GM12878 (cell line): ENCODE measurements at regions not wholly inside any gene's neighbourhood (a gene's known extent, or its start where the extent isn't known, plus 50 kb on each side); places are given as distances from the start of the nearest gene placed in this dataset.
A peak's percentile ranks its signal among the peaks of the same experiment; 100 is the strongest.

Experiments used
- ATAC-seq: fragments of 200-7000 bp; cut with Tn5 transposase; 3 replicates; pipeline ENCODE4 v1.9.1; 2020; ENCODE audit warnings: mild to moderate bottlenecking, moderate library complexity
- BruUV-seq: library from RNA; stranded (reverse); fragments of 400-500 nt; replicated peaks from 2 replicates; lab custom pipeline; 2021; lab: Mats Ljungman, UMichigan
- CTCF ChIA-PET: fragments of 300-600 bp; sonication (Branson Sonifier 250); formaldehyde crosslinking; extraction: SDS; loops from one replicate; lab custom pipeline; 2021; ENCODE audit warnings: inconsistent platforms; lab: Yijun Ruan, JAX
- POLR2A ChIA-PET: fragments of 350-600 bp; formaldehyde crosslinking; extraction: SDS; loops from one replicate; lab custom pipeline; 2021; ENCODE audit warnings: inconsistent platforms; lab: Charles Lee
- RAD21 ChIA-PET: fragments of 300-600 bp; sonication (Branson Sonifier 250); formaldehyde crosslinking; loops from one replicate; lab custom pipeline; 2023; ENCODE audit warnings: antibody characterized with exemption; ENCODE audit not compliant: unreplicated experiment; lab: Charles Lee
- SMC1A ChIA-PET: fragments of 300-600 bp; sonication (Branson Sonifier 250); formaldehyde crosslinking; loops from one replicate; lab custom pipeline; 2023; ENCODE audit not compliant: unreplicated experiment, uncharacterized antibody; lab: Charles Lee
- DNase-seq: peaks from one replicate; pipeline ENCODE4 v3.0.0-alpha.2; 2011; ENCODE audit warnings: low read depth, low spot score
- FAIRE-seq: peaks from 3 replicates; lab custom pipeline; 2011; peaks lifted over from hg19 to GRCh38; lab: Jason Lieb, UNC
- H2AFZ ChIP-seq: 2 replicates; pipeline ENCODE4 v1.6.0; 2011; ENCODE audit warnings: low read depth, low read length, control low read depth; ENCODE audit not compliant: control insufficient read depth
- H3K27ac ChIP-seq: 2 replicates; pipeline ENCODE4 v1.5.1; 2011; ENCODE audit warnings: control low read depth; ENCODE audit not compliant: control insufficient read depth, insufficient read depth
- H3K27me3 ChIP-seq, 2 experiments: replicated peaks in 1 of 2; 2 replicates each; pipeline versions ENCODE4 v1.6.0 to v1.6.1; 2011; ENCODE audit warnings: low read length in 1 of 2; ENCODE audit not compliant: control insufficient read depth in 2 of 2, insufficient read depth in 2 of 2
- H3K36me3 ChIP-seq, 2 experiments: 2 replicates each; pipeline ENCODE4 v1.5.1; 2011; ENCODE audit warnings: low read length in 1 of 2; ENCODE audit not compliant: control insufficient read depth in 2 of 2, insufficient read depth in 2 of 2
- H3K4me1 ChIP-seq: 2 replicates; pipeline ENCODE4 v1.6.1; 2011; ENCODE audit warnings: mild to moderate bottlenecking, low read length, moderate library complexity, mixed read lengths; ENCODE audit not compliant: control insufficient read depth, insufficient read depth
- H3K4me2 ChIP-seq: 2 replicates; pipeline ENCODE4 v1.6.0; 2011; ENCODE audit warnings: control low read depth; ENCODE audit not compliant: control insufficient read depth, insufficient read depth
- H3K4me3 ChIP-seq: fragments of 200-600 bp; sonication (generic); 2 replicates; pipeline ENCODE4 v1.5.1; 2016
- H3K79me2 ChIP-seq: 2 replicates; pipeline ENCODE4 v1.6.0; 2011; ENCODE audit warnings: low read length; ENCODE audit not compliant: control insufficient read depth, insufficient read depth
- H3K9ac ChIP-seq: 2 replicates; pipeline ENCODE4 v1.8.0; 2011; ENCODE audit warnings: low read length, control low read depth, mixed read lengths; ENCODE audit not compliant: control insufficient read depth, insufficient read depth
- H3K9me3 ChIP-seq: replicated peaks from 3 replicates; pipeline ENCODE4 v1.5.1; 2011; ENCODE audit warnings: mild to moderate bottlenecking, low read length; ENCODE audit not compliant: control insufficient read depth, insufficient read depth
- H4K20me1 ChIP-seq: 2 replicates; pipeline ENCODE4 v1.6.0; 2011; ENCODE audit not compliant: control insufficient read depth, insufficient read depth
- CBX5 ChIP-seq: sonication (generic); IDR thresholded peaks from 2 replicates; pipeline ENCODE4 v1.6.1; 2016; ENCODE audit warnings: low read depth, moderate library complexity, mild to moderate bottlenecking, inconsistent platforms
- EED ChIP-seq: sonication (generic); IDR thresholded peaks from 2 replicates; pipeline ENCODE4 v1.6.1; 2016; ENCODE audit warnings: antibody characterized with exemption, low read depth
- EGR1 ChIP-seq, 2 experiments: IDR thresholded peaks; 1 replicate in 1 of 2; 2 replicates in 1 of 2; pipeline ENCODE4 v1.6.1; 2011 to 2012; ENCODE audit warnings: low read depth in 2 of 2, low read length in 2 of 2, borderline replicate concordance in 1 of 2, mild to moderate bottlenecking in 1 of 2, moderate library complexity in 1 of 2
- HDGF ChIP-seq: fragments of 450-650 bp; IDR thresholded peaks from 2 replicates; pipeline ENCODE4 v1.6.1; 2016; ENCODE audit warnings: antibody characterized with exemption
- IRF4 ChIP-seq: IDR thresholded peaks from 2 replicates; pipeline ENCODE4 v1.6.1; 2011; ENCODE audit warnings: low read depth, low read length
- JUNB ChIP-seq: IDR thresholded peaks from 2 replicates; pipeline ENCODE4 v1.6.1; 2016; ENCODE audit warnings: antibody characterized with exemption, mild to moderate bottlenecking
- MYC ChIP-seq: IDR thresholded peaks from 2 replicates; pipeline ENCODE4 v1.6.1; 2011; ENCODE audit warnings: mild to moderate bottlenecking, low read length, moderate library complexity, inconsistent platforms; ENCODE audit not compliant: insufficient read depth, insufficient replicate concordance, insufficient read length, severe bottlenecking
- NFIC ChIP-seq: IDR thresholded peaks from 2 replicates; pipeline ENCODE4 v1.6.1; 2012; ENCODE audit warnings: low read depth, mild to moderate bottlenecking, inconsistent platforms, low read length, moderate library complexity
- PAX8 ChIP-seq: fragments of 450-650 bp; IDR thresholded peaks from 2 replicates; pipeline ENCODE4 v1.6.1; 2017; ENCODE audit warnings: mild to moderate bottlenecking, moderate library complexity
- PKNOX1 ChIP-seq: fragments of 450-650 bp; IDR thresholded peaks from 2 replicates; pipeline ENCODE4 v1.6.1; 2016; ENCODE audit warnings: mild to moderate bottlenecking
- SIX5 ChIP-seq: IDR thresholded peaks from 2 replicates; pipeline ENCODE4 v1.6.1; 2011; ENCODE audit warnings: mild to moderate bottlenecking, low read depth, low read length, moderate library complexity; ENCODE audit not compliant: severe bottlenecking
- SMAD5 ChIP-seq: IDR thresholded peaks from 2 replicates; pipeline ENCODE4 v1.6.1; 2016; ENCODE audit warnings: antibody characterized with exemption, low read depth
- SUZ12 ChIP-seq: fragments of 200-600 bp; sonication (generic); IDR thresholded peaks from one replicate; pipeline ENCODE4 v1.6.1; 2018; ENCODE audit warnings: antibody characterized with exemption, mild to moderate bottlenecking; ENCODE audit not compliant: unreplicated experiment
- TBL1XR1 ChIP-seq: IDR thresholded peaks from 2 replicates; pipeline ENCODE4 v1.6.1; 2012; ENCODE audit warnings: low read depth, low read length, improper control_type of control experiment
- USF1 ChIP-seq: IDR thresholded peaks from 2 replicates; pipeline ENCODE4 v1.6.1; 2011; ENCODE audit warnings: borderline replicate concordance, low read depth, mild to moderate bottlenecking, moderate library complexity, mixed read lengths, low read length; ENCODE audit not compliant: insufficient read depth; ENCODE audit errors: extremely low read length
- ZBED1 ChIP-seq: IDR thresholded peaks from 2 replicates; pipeline ENCODE4 v1.6.1; 2016; ENCODE audit warnings: borderline replicate concordance
- WGBS: methylation state at CpG from one replicate; pipeline ENCODE4 v1.1.6; 2016; ENCODE audit warnings: low lambda C conversion rate; ENCODE audit not compliant: insufficient replicate concordance, insufficient coverage; ENCODE audit errors: missing lambda C conversion rate; 5-methylcytosine and 5-hydroxymethylcytosine counted together
- in situ Hi-C: fragments of 300-500 bp; cut with MboI; formaldehyde crosslinking; loops from 9 replicates; pipeline ENCODE4 v1.14.3; 2018; ENCODE audit warnings: mixed read lengths
- intact Hi-C: fragments of 100-400 bp; cut with micrococcal nuclease; formaldehyde crosslinking; loops from one replicate; pipeline ENCODE4 v1.14.2; 2022; ENCODE audit not compliant: unreplicated experiment
- TF ChIP-seq, protein P1 (sequence below): fragments of 150-350 bp; IDR thresholded peaks from 2 replicates; pipeline ENCODE4 v1.6.1; 2016; ENCODE audit warnings: low read depth, low read length

GRCh38 chr6:26175428-26176181 is 88.4 kb downstream of the HFE start:
- ATAC-seq (peak; percentile 28), FAIRE-seq (peak; percentile 27), DNase-seq (no peak)
- H3K4me2 ChIP-seq, result peak overlapping the region; percentile 46
- 45% methylated on average over 5 of the region's 5 CpGs for WGBS
- H4K20me1 ChIP-seq, result no peaks in the 10 kb centered on the region
- peak overlapping the region; percentile 27 for H3K27ac ChIP-seq
- ChIA-PET CTCF (interaction anchor here (0.6 to 3.5 kb wide), 32 partner anchors 8 to 1293 kb away, joined by 3 to 35 read pairs (median 4); a partner anchor contains a TSS), RAD21 (interaction anchor here (0.7 to 1.9 kb wide), 18 partner anchors 17 to 900 kb away, joined by 3 to 13 read pairs (median 4); a partner anchor contains a TSS), POLR2A (interaction anchor here (0.6 to 1.8 kb wide), 15 partner anchors 11 to 1715 kb away, joined by 3 to 11 read pairs (median 5); a partner anchor contains a TSS), SMC1A (interaction anchor here (0.6 to 3.4 kb wide), 12 partner anchors 13 to 905 kb away, joined by 3 to 18 read pairs (median 4); a partner anchor contains a TSS)
- H3K9ac ChIP-seq, result peak overlapping the region; percentile 26; the same call in 1 of the 2 replicates
- H3K36me3 ChIP-seq, result no peaks in the 10 kb centered on the region
- no peaks in the 10 kb centered on the region for H3K9me3 ChIP-seq
- peaks cover 28% of the 10 kb centered on the region for H3K79me2 ChIP-seq
- intact Hi-C loops (loop anchor here (1.0 to 10.0 kb wide), 4 partner anchors 13 to 419 kb away; partner anchors contain the start of gene ABT1), in situ Hi-C loops (no loop called here)
- no peak overlapping the region for H2AFZ ChIP-seq
- no TSS peak for BruUV-seq
- H3K4me3 ChIP-seq, result peak overlapping the region; percentile 9; the same call in 1 of the 2 replicates
- no peaks in the 10 kb centered on the region for H3K27me3 ChIP-seq
- peaks cover 27% of the 10 kb centered on the region for H3K4me1 ChIP-seq
- TF ChIP-seq USF1 (no peak), IRF4 (no peak), PAX8 (0 out of 2 replicates have a peak, but pooled peaks have one; percentile 53), SIX5 (peak; percentile 8), TBL1XR1 (no peak), CBX5 (no peak), HDGF (no peak), NFIC (0 out of 2 replicates have a peak, but pooled peaks have one; percentile 21), EED (no peak), PKNOX1 (no peak), EGR1 (IDR thresholded peaks at IDR 0.05; ENCODE audit: borderline replicate concordance in 1 of 2, low read depth in 2 of 2, low read length in 2 of 2) (no peak), JUNB (no peak), SUZ12 (no peak), ZBED1 (no peak), MYC (no peak), SMAD5 (no peak)
- TF ChIP-seq, protein P1, sequence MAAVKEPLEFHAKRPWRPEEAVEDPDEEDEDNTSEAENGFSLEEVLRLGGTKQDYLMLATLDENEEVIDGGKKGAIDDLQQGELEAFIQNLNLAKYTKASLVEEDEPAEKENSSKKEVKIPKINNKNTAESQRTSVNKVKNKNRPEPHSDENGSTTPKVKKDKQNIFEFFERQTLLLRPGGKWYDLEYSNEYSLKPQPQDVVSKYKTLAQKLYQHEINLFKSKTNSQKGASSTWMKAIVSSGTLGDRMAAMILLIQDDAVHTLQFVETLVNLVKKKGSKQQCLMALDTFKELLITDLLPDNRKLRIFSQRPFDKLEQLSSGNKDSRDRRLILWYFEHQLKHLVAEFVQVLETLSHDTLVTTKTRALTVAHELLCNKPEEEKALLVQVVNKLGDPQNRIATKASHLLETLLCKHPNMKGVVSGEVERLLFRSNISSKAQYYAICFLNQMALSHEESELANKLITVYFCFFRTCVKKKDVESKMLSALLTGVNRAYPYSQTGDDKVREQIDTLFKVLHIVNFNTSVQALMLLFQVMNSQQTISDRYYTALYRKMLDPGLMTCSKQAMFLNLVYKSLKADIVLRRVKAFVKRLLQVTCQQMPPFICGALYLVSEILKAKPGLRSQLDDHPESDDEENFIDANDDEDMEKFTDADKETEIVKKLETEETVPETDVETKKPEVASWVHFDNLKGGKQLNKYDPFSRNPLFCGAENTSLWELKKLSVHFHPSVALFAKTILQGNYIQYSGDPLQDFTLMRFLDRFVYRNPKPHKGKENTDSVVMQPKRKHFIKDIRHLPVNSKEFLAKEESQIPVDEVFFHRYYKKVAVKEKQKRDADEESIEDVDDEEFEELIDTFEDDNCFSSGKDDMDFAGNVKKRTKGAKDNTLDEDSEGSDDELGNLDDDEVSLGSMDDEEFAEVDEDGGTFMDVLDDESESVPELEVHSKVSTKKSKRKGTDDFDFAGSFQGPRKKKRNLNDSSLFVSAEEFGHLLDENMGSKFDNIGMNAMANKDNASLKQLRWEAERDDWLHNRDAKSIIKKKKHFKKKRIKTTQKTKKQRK, result no peak
